ENCODE measurements at regions not wholly inside any gene's neighbourhood (a gene's known extent, or its start where the extent isn't known, plus 50 kb on each side); places are given as distances from the start of the nearest gene placed in this dataset.

DNA sequence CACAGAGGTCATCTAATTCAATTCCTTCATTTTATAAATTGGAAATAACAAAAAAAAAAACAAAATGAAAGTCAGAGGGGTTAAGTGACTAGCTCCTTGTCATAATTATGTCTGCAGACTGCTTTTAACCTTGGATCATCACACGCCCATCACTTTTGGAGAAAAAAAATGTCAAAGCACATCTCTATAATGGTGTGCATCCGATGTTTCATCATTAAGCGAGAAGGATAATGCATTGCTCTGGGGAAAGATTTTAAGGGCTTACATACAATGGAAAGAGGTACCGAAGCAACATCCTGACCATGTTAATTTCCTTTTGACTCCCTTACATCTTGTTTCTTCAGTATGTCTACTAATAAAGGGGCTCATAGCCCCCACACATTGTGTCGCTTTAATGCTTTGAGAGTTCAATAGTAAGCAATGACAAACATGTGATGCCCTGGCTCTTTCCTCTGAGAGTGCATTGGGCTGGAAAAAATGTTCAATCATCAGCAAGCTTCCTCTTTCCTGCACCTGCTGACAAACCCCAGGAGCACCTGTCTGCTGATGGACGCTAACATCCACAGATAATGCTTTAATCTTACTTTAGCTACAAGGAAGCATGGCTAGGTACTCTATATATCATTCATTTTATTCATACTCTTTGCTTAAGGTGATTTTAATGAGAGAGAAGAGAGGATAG lies 242.2 kb downstream of the SMARCA2 start:
- DNase-seq (ENCODE audit: extremely low read depth in 1 of 4, low spot score in 3 of 4) = no peak
- Histone ChIP-seq H3K9me1 (ENCODE audit: control insufficient read depth, insufficient read depth, low read length) (no peaks in the 10 kb centered on the region), H3K4me1 (replicated peaks in 1 of 2; ENCODE audit: control insufficient read depth in 2 of 2, insufficient read depth in 2 of 2, low read length in 2 of 2) (no peaks in the 10 kb centered on the region), H4K20me1 (replicated peaks; ENCODE audit: control insufficient read depth, insufficient read depth, low read length) (no peaks in the 10 kb centered on the region), H3K79me2 (ENCODE audit: control insufficient read depth, insufficient read depth, low read length) (no peaks in the 10 kb centered on the region), H3K9ac (ENCODE audit: insufficient read depth in 1 of 2, low read depth in 2 of 2, low read length in 2 of 2) (no peak overlapping the region), H3K4me2 (ENCODE audit: insufficient read depth, low read length) (no peak overlapping the region), H3K9me3 (replicated peaks; ENCODE audit: control insufficient read depth, insufficient read depth, low read depth, low read length) (no peaks in the 10 kb centered on the region), H3K27me3 (ENCODE audit: control insufficient read depth in 2 of 2, insufficient read depth in 2 of 2, low read length in 2 of 2) (no peaks in the 10 kb centered on the region), H2AFZ (ENCODE audit: low read depth, low read length) (no peak overlapping the region), H3K36me3 (ENCODE audit: control insufficient read depth, insufficient read depth, low read length) (no peaks in the 10 kb centered on the region), H3K27ac (ENCODE audit: extremely low read depth, low read depth, low read length) (no peak overlapping the region), H3K4me3 (no peak overlapping the region)
- intact Hi-C loops (cut with micrococcal nuclease) = no loop called here
- no peak for FAIRE-seq
- in situ Hi-C loops (cut with MboI) = no loop called here
- POLR2A ChIA-PET = interaction anchor here (0.6 kb wide), 2 partner anchors 15 to 172 kb away, joined by 3 to 4 read pairs; no protein-coding TSS in a partner anchor
- WGBS (ENCODE audit: insufficient coverage, low coverage, missing lambda C conversion rate) = 0% methylated on average over 6 of the region's 6 CpGs
- no TSS peak for BruUV-seq (replicated peaks)
- CTCF ChIA-PET (ENCODE audit: low intra/inter-chr PET ratio) = no interaction called here
- ATAC-seq = no peak
- no peak for TF ChIP-seq EGR1 (conservative IDR thresholded peaks at IDR 0.05)
- no peak for TF ChIP-seq ETV5 (CRISPR knock-in tag; IDR thresholded peaks at IDR 0.05; ENCODE audit: low read depth)
- TF ChIP-seq HLTF (IDR thresholded peaks at IDR 0.05) = no peak
- no peak for TF ChIP-seq DEAF1 (CRISPR knock-in tag; IDR thresholded peaks at IDR 0.05)
- TF ChIP-seq, protein P1, sequence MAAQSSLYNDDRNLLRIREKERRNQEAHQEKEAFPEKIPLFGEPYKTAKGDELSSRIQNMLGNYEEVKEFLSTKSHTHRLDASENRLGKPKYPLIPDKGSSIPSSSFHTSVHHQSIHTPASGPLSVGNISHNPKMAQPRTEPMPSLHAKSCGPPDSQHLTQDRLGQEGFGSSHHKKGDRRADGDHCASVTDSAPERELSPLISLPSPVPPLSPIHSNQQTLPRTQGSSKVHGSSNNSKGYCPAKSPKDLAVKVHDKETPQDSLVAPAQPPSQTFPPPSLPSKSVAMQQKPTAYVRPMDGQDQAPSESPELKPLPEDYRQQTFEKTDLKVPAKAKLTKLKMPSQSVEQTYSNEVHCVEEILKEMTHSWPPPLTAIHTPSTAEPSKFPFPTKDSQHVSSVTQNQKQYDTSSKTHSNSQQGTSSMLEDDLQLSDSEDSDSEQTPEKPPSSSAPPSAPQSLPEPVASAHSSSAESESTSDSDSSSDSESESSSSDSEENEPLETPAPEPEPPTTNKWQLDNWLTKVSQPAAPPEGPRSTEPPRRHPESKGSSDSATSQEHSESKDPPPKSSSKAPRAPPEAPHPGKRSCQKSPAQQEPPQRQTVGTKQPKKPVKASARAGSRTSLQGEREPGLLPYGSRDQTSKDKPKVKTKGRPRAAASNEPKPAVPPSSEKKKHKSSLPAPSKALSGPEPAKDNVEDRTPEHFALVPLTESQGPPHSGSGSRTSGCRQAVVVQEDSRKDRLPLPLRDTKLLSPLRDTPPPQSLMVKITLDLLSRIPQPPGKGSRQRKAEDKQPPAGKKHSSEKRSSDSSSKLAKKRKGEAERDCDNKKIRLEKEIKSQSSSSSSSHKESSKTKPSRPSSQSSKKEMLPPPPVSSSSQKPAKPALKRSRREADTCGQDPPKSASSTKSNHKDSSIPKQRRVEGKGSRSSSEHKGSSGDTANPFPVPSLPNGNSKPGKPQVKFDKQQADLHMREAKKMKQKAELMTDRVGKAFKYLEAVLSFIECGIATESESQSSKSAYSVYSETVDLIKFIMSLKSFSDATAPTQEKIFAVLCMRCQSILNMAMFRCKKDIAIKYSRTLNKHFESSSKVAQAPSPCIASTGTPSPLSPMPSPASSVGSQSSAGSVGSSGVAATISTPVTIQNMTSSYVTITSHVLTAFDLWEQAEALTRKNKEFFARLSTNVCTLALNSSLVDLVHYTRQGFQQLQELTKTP (IDR thresholded peaks at IDR 0.05; ENCODE audit: low read depth in 1 of 2, partially characterized antibody in 2 of 2) = no peak
- no peak for TF ChIP-seq ZNF696 (CRISPR knock-in tag; conservative IDR thresholded peaks at IDR 0.05)
- TF ChIP-seq, protein P2, sequence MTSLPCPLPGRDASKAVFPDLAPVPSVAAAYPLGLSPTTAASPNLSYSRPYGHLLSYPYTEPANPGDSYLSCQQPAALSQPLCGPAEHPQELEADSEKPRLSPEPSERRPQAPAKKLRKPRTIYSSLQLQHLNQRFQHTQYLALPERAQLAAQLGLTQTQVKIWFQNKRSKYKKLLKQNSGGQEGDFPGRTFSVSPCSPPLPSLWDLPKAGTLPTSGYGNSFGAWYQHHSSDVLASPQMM (CRISPR knock-in tag; IDR thresholded peaks at IDR 0.05) = no peak
- no peak for TF ChIP-seq ETS2 (tag; IDR thresholded peaks at IDR 0.05; ENCODE audit: borderline replicate concordance, poor library complexity, severe bottlenecking)
- TF ChIP-seq, protein P3, sequence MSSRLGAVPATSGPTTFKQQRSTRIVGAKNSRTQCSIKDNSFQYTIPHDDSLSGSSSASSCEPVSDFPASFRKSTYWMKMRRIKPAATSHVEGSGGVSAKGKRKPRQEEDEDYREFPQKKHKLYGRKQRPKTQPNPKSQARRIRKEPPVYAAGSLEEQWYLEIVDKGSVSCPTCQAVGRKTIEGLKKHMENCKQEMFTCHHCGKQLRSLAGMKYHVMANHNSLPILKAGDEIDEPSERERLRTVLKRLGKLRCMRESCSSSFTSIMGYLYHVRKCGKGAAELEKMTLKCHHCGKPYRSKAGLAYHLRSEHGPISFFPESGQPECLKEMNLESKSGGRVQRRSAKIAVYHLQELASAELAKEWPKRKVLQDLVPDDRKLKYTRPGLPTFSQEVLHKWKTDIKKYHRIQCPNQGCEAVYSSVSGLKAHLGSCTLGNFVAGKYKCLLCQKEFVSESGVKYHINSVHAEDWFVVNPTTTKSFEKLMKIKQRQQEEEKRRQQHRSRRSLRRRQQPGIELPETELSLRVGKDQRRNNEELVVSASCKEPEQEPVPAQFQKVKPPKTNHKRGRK (tag; IDR thresholded peaks at IDR 0.05) = no peak
- TF ChIP-seq CREB1 (IDR thresholded peaks at IDR 0.05) = no peak
- no peak for TF ChIP-seq CREB1 (CRISPR knock-in tag; IDR thresholded peaks at IDR 0.05)
- TF ChIP-seq TBL1XR1 (IDR thresholded peaks at IDR 0.05; ENCODE audit: low read length in 2 of 2) = no peak
- TF ChIP-seq ZNF586 (CRISPR knock-in tag; conservative IDR thresholded peaks at IDR 0.05) = no peak
- no peak for TF ChIP-seq FUS (optimal IDR thresholded peaks at IDR 0.05; ENCODE audit: low read depth, low read length)
- TF ChIP-seq JUNB (CRISPR knock-in tag; conservative IDR thresholded peaks at IDR 0.05) = no peak
